Fibroblast of skin of back (primary cell): ENCODE measurements at regions not wholly inside any gene's neighbourhood (a gene's known extent, or its start where the extent isn't known, plus 50 kb on each side); places are given as distances from the start of the nearest gene placed in this dataset.
A peak's percentile ranks its signal among the peaks of the same experiment; 100 is the strongest.
"Not testable (repeated sequence)": the region's sequence is repeated elsewhere in the genome, so short reads cannot be mapped to it uniquely, and the experiment has no call there.

Experiments used
- DNase-seq: peaks from one replicate; pipeline ENCODE4 v3.0.0-alpha.2; 2013

DNA sequence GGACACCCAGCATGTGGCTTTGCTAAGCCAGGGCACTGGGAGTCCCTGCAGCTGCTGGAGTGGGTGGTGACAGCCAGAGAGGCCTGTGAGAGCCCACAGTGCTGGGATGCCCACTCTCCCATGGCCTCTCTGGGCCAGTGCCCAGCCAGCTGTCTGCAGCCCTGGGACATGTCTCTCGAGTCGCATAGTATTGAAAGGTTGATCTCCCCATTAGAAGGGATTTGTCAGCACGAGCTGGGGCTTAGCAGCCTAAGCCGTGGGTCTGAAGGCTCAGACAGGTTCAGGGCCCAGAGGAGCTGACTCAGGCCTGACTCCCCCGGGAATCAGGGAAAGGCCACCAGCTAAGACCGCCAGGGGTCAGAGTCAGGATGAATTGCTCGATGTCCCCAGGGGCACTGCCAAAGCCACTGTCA, 53.5 kb downstream of the FOXD2 start:
- DNase-seq, result no peak

DNA sequence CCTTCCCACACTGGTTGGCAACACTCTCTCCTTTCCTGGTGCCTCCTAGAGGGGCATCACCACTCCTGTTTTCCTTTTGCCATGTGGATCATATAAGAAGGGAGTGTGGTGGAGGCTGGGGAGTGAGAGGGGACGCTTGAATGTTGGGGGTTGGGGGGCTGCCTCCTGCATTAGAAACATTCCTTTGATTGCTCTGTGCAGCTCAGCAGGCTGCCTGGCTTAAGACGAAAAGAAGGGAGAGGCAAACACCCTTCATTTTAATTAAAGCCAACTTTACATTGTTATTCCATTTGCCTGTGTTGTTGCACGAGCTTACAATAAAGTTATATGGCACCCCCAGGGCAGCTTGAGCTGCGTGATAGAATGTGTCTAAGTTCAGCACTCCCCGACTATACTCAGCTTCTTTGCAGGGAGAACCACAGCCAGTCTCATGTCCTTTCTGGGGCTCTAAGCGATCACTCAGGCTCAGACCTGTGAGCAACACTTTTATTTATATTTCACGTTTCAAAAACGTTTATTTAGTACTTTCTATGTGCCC, 57.4 kb downstream of the FOXD2 start:
- no peak for DNase-seq

GRCh38 chr1:47498551-47498950, 60.7 kb downstream of the FOXD2 start:
- no peak for DNase-seq

DNA sequence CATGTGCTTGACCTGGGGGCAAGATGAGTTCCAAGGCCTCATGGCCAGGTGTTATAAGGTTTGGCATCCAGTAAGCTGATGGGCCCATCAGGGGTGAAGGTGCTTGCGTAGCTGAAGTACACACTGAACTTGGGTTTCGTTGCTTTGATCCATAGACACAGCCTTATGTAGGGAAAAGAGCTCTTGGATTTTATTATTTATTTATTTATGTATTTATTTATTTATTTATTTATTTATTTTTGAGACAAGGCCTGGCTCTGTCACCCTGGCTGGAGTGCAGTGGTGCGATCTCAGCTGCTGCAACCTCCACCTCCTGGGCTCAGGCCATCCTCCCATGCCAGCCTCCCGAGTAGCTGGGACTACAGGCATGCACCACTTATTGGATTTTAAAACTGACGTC, 63.2 kb downstream of the FOXD2 start:
- no peak for DNase-seq

- DNase-seq, result no peak
These were observed 65.0 kb downstream of the FOXD2 start for GRCh38 chr1:47502746-47503370.

GRCh38 chr1:47504840-47505239, 67.0 kb downstream of the FOXD2 start:
- DNase-seq, result not testable (repeated sequence)

GRCh38 chr1:47505267-47505666, 67.4 kb downstream of the FOXD2 start:
- no peak for DNase-seq

DNA sequence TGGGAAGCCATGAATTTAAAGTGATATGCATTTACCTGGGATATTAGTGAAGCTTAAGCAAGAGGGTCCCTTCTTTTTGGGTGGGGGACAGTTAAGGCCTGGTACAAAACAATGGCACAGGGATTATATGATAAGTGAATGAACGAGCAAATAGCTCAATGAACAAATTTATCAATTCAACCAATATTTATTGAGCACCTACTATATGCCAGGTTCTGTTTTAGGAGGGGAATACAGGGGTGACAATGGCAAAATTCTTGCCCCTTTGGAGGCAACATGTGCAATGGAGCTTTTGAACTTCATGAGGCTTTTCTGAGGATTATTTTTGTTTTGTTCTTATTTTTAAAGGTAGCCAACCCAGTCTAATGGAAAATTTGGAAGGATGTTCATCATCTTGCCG, 68.2 kb downstream of the FOXD2 start:
- DNase-seq, result no peak

- no peak for DNase-seq
These were observed 69.3 kb downstream of the FOXD2 start for GRCh38 chr1:47507144-47507543.

DNA sequence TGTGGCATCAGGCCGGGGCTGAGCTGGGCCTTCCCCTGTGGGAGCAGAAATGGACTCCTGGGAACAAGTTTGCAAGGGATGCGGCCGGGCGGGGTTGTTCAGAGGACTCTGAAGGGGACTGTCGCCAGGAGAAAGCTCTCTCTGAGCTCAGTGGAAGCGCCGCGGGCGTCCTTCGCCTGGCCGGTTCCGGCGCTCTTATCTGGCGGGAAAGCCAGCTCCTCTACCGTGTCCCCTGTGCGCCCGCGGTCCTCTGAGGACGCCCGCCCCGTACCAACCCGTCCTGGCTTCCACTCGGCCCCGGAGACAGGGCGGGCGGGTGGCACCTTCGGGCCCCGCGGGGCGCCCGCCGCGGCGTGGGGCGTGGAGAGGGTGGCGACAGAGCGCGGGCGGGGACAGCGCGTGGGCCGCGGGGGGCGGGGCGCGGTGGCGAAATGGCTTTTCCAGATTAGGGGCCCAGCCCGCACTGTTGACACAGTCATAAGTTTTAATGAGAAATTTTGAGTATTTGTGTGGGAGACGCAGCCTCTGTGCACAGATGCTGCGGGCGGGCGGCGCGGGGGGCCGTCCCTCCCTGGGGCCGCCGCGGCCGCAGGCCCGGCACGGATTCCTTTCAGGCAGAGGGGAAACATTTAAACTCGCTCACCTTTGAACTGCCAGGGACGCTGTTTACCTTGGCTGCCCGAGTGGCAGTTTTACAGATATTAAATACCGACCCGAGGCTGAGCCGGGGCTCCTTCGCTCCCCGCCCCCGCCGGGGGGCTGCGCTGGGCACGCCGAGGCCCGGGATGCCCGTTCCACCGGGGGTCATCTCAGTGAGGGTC, 70.2 kb downstream of the FOXD2 start:
- no peak for DNase-seq

DNA sequence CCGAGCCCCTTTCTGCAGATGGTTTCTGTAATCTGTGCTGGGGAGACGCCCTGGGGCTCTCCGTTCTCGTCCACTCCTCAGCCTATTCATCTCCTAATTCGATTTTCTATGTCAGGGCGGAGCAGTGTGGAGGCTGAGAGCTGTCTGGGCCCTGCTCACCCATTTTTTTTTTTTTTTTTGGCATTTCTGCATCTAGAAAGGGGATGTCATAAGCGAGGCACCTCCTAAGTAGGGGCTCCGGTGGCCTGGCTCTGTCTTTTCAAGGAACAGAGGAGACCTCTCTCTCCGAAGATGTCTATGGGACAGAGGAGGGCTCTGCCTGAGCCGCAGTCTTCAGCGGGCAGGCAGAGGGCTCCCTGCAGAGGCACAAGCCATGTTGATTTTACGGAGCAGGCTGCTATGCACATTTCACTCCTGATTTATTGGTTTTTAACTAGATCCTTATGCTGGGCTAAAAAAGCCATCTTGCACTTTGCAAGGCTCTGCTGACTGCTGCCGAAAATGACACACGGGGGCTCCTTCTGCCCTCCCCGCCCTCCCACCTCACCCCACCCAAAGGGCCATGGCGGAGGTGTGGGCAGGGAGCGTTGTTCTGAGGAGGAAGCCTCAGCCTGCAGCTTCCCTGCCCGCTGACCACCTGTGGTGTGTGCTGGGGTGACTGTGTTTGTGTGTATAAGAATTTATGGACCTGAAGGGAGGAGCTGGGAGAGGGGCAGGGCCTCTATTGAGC, 71.0 kb downstream of the FOXD2 start:
- DNase-seq, result no peak

- DNase-seq, result no peak
These were observed 72.5 kb downstream of the FOXD2 start for GRCh38 chr1:47510282-47510811.

DNA sequence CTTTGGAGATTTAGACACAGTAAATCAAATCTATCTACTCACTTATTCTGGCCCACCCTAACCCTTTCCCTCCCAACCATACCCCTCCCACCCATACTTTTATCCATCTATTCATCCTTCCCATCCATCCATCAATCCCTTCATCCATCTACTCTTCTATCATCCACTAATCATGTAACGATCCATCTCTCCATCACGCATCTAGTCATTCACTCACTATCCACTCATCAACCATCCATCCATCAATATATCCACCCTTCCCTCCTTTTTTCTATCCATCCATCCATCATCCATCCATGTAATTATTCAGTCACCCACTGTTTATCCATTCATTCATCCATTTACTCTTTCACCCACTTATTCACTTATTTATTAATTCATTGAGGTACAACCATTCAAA, 74.0 kb downstream of the FOXD2 start:
- no peak for DNase-seq

- no peak for DNase-seq
These were observed 75.5 kb downstream of the FOXD2 start for GRCh38 chr1:47513393-47513792.

DNA sequence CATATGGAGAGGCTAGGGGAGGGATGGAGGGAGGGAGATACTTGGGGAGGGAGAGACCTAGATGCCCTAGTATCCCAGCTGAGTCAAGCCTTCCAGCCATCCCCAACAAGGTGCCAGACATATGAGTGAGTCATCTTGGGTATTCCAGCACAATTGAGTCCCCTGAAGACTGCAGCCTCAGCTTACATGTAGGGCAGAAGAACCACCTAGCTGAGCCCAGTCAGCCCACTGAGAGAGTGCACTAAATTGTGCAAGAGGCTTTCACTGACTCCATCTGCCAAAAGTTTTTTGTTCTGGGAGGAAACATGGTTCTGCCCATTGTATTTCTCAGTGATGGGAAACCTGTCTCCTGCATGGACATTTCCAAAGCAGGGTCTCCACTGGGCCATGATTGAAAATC, 76.4 kb downstream of the FOXD2 start:
- DNase-seq, result no peak

DNA sequence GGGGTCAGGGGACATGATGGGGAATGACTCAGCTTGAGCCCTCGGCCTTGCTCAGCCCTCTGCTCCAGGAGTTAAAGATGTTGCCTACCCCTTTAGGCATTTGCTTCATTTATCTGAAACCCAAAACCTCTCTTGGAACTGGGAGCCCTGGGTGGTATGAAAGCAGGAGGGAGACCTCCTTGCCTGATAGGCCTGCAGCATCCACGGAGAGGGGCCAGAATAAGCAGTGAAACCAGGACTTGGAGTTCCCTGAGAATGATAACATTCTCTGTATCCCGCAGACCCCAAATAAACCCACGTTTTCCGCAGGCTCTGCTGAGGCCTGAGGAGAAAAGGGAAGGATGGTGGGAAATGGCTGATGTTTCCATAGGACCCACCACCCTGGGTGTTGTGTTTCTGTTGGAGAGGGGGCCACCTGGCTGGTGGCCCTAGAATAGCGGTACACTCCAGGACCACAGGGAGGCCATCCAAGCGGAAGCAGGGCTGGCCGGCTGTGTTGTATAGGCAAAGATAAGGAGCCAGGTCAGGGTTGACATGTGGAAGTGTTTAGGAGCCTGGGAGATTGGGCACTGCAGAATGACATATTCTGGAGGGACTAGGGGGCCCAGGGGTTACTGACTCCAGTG, 77.4 kb downstream of the FOXD2 start:
- DNase-seq, result no peak

GRCh38 chr1:47517946-47518345, 80.1 kb downstream of the FOXD2 start:
- DNase-seq, result no peak

- DNase-seq, result no peak
These were observed 81.6 kb downstream of the FOXD2 start for GRCh38 chr1:47519491-47519890.

GRCh38 chr1:47519971-47520370, 82.1 kb downstream of the FOXD2 start:
- no peak for DNase-seq

GRCh38 chr1:47521034-47521881, 83.4 kb downstream of the FOXD2 start:
- DNase-seq, result peak; percentile 71
